DOHH2 (cell line): ENCODE measurements at regions not wholly inside any gene's neighbourhood (a gene's known extent, or its start where the extent isn't known, plus 50 kb on each side); places are given as distances from the start of the nearest gene placed in this dataset.

Experiments
- CTCF ChIP-seq: fragments of 200-600 bp; sonication (generic); IDR thresholded peaks from one replicate; pipeline ENCODE4 v1.5.1; 2014; ENCODE audit warnings: antibody characterized with exemption, mild to moderate bottlenecking, low read depth, low read length; ENCODE audit not compliant: poor library complexity, severe bottlenecking
- EZH2phosphoT487 ChIP-seq: fragments of 200-600 bp; sonication (generic); IDR thresholded peaks from 2 replicates; pipeline ENCODE4 v1.6.1; 2017; ENCODE audit warnings: borderline replicate concordance, mild to moderate bottlenecking, antibody characterized with exemption, low read length, moderate library complexity, mixed read lengths

GRCh38 chr6:137787016-137787415 lies 80.0 kb upstream of the TNFAIP3 start:
- TF ChIP-seq CTCF (no peak), EZH2phosphoT487 (no peak)
